Gastrocnemius medialis (tissue), 4 donors: ENCODE measurements at regions not wholly inside any gene's neighbourhood (a gene's known extent, or its start where the extent isn't known, plus 50 kb on each side); places are given as distances from the start of the nearest gene placed in this dataset.

Experiments
- ATAC-seq, 2 donors: fragments of 150-250 bp; one replicate each; pipeline ENCODE4 v1.9.1; 2016
- DNase-seq, 2 donors: peaks; one replicate each; pipeline ENCODE4 v3.0.0-alpha.2; 2019
- H3K27ac ChIP-seq, 4 donors: fragments of 200-600 bp; sonication (generic); 1 replicate in 1 of 4; 2 replicates in 3 of 4; pipeline ENCODE4 v1.5.1; 2016 to 2018; ENCODE audit warnings: mild to moderate bottlenecking in 2 of 4, moderate library complexity in 1 of 4
- H3K27me3 ChIP-seq, 3 donors: fragments of 200-600 bp; sonication (generic) in 2 of 3; 1 replicate in 1 of 3; 2 replicates in 2 of 3; pipeline versions ENCODE4 v1.5.1 to v1.6.0; 2016 to 2019; ENCODE audit warnings: mild to moderate bottlenecking in 1 of 3, moderate library complexity in 1 of 3
- H3K36me3 ChIP-seq, 2 donors: fragments of 200-600 bp; sonication (generic) in 1 of 2; one replicate each; pipeline ENCODE4 v1.5.1; 2017 to 2018
- H3K4me1 ChIP-seq, 2 donors: fragments of 200-600 bp; sonication (generic) in 1 of 2; one replicate each; pipeline ENCODE4 v1.5.1; 2016 to 2017; ENCODE audit warnings: mild to moderate bottlenecking in 2 of 2
- H3K4me3 ChIP-seq, 4 donors: fragments of 200-600 bp; sonication (generic) in 3 of 4; 1 replicate in 1 of 4; 2 replicates in 3 of 4; pipeline ENCODE4 v1.5.1; 2016 to 2019; ENCODE audit warnings: mild to moderate bottlenecking in 2 of 4
- H3K9me3 ChIP-seq, 3 donors: fragments of 200-600 bp; sonication (generic) in 2 of 3; 1 replicate in 1 of 3; 2 replicates in 2 of 3; pipeline ENCODE4 v1.5.1; 2016 to 2019
- CTCF ChIP-seq, 5 experiments: fragments of 450-650 bp in 3 of 5; fragments of 200-600 bp in 2 of 5; sonication (generic) in 2 of 5; IDR thresholded peaks in 4 of 5; conservative IDR thresholded peaks in 1 of 5; 1 replicate in 4 of 5; 2 replicates in 1 of 5; pipeline ENCODE4 v1.5.1; 2016 to 2019; ENCODE audit warnings: antibody characterized with exemption in 5 of 5, mild to moderate bottlenecking in 3 of 5, moderate library complexity in 3 of 5
- POLR2A ChIP-seq, 2 donors: fragments of 450-650 bp; IDR thresholded peaks; one replicate each; pipeline ENCODE4 v1.6.1; 2017; ENCODE audit warnings: antibody characterized with exemption in 2 of 2, mild to moderate bottlenecking in 2 of 2, moderate library complexity in 2 of 2
- in situ Hi-C, 4 donors: fragments of 200-750 bp; cut with MboI; loops; one replicate each; pipeline versions ENCODE4 v1.15.0 to v1.8.0; 2017; ENCODE audit warnings: low sequenced_read_pairs in 4 of 4
- intact Hi-C: fragments of 100-400 bp; cut with DNase I; formaldehyde crosslinking; loops from one replicate; pipeline ENCODE4 v1.15.1; 2023; ENCODE audit warnings: low total_unique reads

- Histone ChIP-seq H3K27ac (no peak overlapping the region), H3K4me3 (no peak overlapping the region), H3K4me1 (no peaks in the 10 kb centered on the region), H3K27me3 (no peaks in the 10 kb centered on the region), H3K9me3 (no peaks in the 10 kb centered on the region), H3K36me3 (no peaks in the 10 kb centered on the region)
- DNase-seq: no peak
- TF ChIP-seq CTCF (IDR thresholded peaks at IDR 0.05 in 4 of 5, conservative IDR thresholded peaks at IDR 0.05 in 1 of 5): no peak
- TF ChIP-seq POLR2A (IDR thresholded peaks at IDR 0.05): no peak
- in situ Hi-C loops (no loop called here), intact Hi-C loops (no loop called here)
- ATAC-seq: no peak
Measured at GRCh38 chr12:3375326-3375725, 115.7 kb upstream of the PRMT8 start.

- Histone ChIP-seq H3K27me3 (no peaks in the 10 kb centered on the region), H3K4me1 (peaks cover 0 to 3% of the 10 kb centered on the region in 2 donors), H3K27ac (no peak overlapping the region), H3K4me3 (no peak overlapping the region), H3K36me3 (no peaks in the 10 kb centered on the region), H3K9me3 (no peaks in the 10 kb centered on the region)
- DNase-seq (no peak), ATAC-seq (no peak)
- in situ Hi-C loops (no loop called here), intact Hi-C loops (no loop called here)
- TF ChIP-seq POLR2A (IDR thresholded peaks at IDR 0.05) (no peak), CTCF (IDR thresholded peaks at IDR 0.05 in 4 of 5, conservative IDR thresholded peaks at IDR 0.05 in 1 of 5) (no peak)
Measured at GRCh38 chr12:3376779-3377455, 114.1 kb upstream of the PRMT8 start.

GRCh38 chr12:3378655-3379054, 112.3 kb upstream of the PRMT8 start:
- TF ChIP-seq CTCF (IDR thresholded peaks at IDR 0.05 in 4 of 5, conservative IDR thresholded peaks at IDR 0.05 in 1 of 5) (no peak), POLR2A (IDR thresholded peaks at IDR 0.05) (no peak)
- in situ Hi-C loops (no loop called here), intact Hi-C loops (no loop called here)
- H3K4me1 ChIP-seq: peaks cover 0 to 3% of the 10 kb centered on the region in 2 donors
- no peaks in the 10 kb centered on the region for H3K27me3 ChIP-seq
- H3K27ac ChIP-seq: no peak overlapping the region
- H3K4me3 ChIP-seq: no peak overlapping the region
- ATAC-seq (no peak), DNase-seq (no peak)
- H3K36me3 ChIP-seq: no peaks in the 10 kb centered on the region
- H3K9me3 ChIP-seq: no peaks in the 10 kb centered on the region

- DNase-seq (no peak), ATAC-seq (no peak)
- H3K9me3 ChIP-seq: no peaks in the 10 kb centered on the region
- no peak overlapping the region for H3K27ac ChIP-seq
- no peak for TF ChIP-seq CTCF (IDR thresholded peaks at IDR 0.05 in 4 of 5, conservative IDR thresholded peaks at IDR 0.05 in 1 of 5)
- no peak for TF ChIP-seq POLR2A (IDR thresholded peaks at IDR 0.05)
- H3K36me3 ChIP-seq: no peaks in the 10 kb centered on the region
- peaks cover 0 to 3% of the 10 kb centered on the region in 2 donors for H3K4me1 ChIP-seq
- in situ Hi-C loops: no loop called here
- no peaks in the 10 kb centered on the region for H3K27me3 ChIP-seq
- no peak overlapping the region for H3K4me3 ChIP-seq
- intact Hi-C loops: no loop called here
Measured at GRCh38 chr12:3379079-3379478, 111.9 kb upstream of the PRMT8 start.
